Neutrophil (primary cell): ENCODE measurements at regions not wholly inside any gene's neighbourhood (a gene's known extent, or its start where the extent isn't known, plus 50 kb on each side); places are given as distances from the start of the nearest gene placed in this dataset.

Experiments used
- H3K27ac ChIP-seq: fragments of 200-600 bp; sonication (generic); 2 replicates; pipeline ENCODE4 v1.5.1; 2016; ENCODE audit warnings: mild to moderate bottlenecking, moderate library complexity
- H3K27me3 ChIP-seq: fragments of 200-600 bp; sonication (generic); 2 replicates; pipeline ENCODE4 v1.6.0; 2016; ENCODE audit warnings: mild to moderate bottlenecking
- H3K36me3 ChIP-seq: fragments of 200-600 bp; sonication (generic); 2 replicates; pipeline ENCODE4 v1.5.1; 2017
- H3K4me1 ChIP-seq, 2 experiments: fragments of 200-600 bp in 1 of 2; sonication (generic) in 1 of 2; 1 replicate in 1 of 2; 2 replicates in 1 of 2; pipeline versions ENCODE4 v1.5.1 to v1.6.1; 2013 to 2016; ENCODE audit warnings: low read depth in 1 of 2, low read length in 1 of 2, mild to moderate bottlenecking in 1 of 2, moderate library complexity in 1 of 2; ENCODE audit not compliant: control insufficient read depth in 1 of 2, insufficient read depth in 1 of 2
- H3K4me3 ChIP-seq, 2 experiments: fragments of 200-600 bp in 1 of 2; sonication (generic) in 1 of 2; 1 replicate in 1 of 2; 2 replicates in 1 of 2; pipeline ENCODE4 v1.5.1; 2013 to 2016; ENCODE audit warnings: low read depth in 1 of 2, low read length in 1 of 2, mild to moderate bottlenecking in 1 of 2, moderate library complexity in 1 of 2
- H3K9me3 ChIP-seq: fragments of 200-600 bp; sonication (generic); 2 replicates; pipeline ENCODE4 v1.5.1; 2016
- TF ChIP-seq, protein P1 (sequence below): fragments of 200-600 bp; sonication (generic); IDR thresholded peaks from 2 replicates; pipeline ENCODE4 v1.5.1; 2016; ENCODE audit warnings: antibody characterized with exemption

DNA sequence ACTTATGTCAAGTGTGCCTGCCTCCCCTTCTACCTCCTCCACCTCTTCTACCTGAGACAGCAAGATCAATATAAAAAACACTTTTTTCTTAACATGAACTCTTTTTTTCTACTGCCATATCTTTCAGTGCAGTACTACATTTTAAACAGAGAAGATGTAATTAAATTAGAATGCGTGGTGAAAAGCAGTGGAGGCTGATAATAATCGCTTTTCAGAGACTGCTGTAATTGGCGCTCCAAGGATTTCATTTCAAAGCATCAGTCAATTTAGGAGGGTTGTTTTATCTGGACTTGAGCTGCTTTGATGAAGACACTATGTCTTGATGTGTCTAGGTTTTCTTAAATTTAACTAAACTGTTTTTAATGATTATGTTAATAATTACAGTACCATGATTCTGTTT lies 85.3 kb upstream of the CRBN start:
- Histone ChIP-seq H3K36me3 (no peaks in the 10 kb centered on the region), H3K4me3 (no peak overlapping the region), H3K27ac (no peak overlapping the region), H3K27me3 (no peaks in the 10 kb centered on the region), H3K9me3 (no peaks in the 10 kb centered on the region), H3K4me1 (no peaks in the 10 kb centered on the region)
- TF ChIP-seq, protein P1, sequence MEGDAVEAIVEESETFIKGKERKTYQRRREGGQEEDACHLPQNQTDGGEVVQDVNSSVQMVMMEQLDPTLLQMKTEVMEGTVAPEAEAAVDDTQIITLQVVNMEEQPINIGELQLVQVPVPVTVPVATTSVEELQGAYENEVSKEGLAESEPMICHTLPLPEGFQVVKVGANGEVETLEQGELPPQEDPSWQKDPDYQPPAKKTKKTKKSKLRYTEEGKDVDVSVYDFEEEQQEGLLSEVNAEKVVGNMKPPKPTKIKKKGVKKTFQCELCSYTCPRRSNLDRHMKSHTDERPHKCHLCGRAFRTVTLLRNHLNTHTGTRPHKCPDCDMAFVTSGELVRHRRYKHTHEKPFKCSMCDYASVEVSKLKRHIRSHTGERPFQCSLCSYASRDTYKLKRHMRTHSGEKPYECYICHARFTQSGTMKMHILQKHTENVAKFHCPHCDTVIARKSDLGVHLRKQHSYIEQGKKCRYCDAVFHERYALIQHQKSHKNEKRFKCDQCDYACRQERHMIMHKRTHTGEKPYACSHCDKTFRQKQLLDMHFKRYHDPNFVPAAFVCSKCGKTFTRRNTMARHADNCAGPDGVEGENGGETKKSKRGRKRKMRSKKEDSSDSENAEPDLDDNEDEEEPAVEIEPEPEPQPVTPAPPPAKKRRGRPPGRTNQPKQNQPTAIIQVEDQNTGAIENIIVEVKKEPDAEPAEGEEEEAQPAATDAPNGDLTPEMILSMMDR, result no peak

DNA sequence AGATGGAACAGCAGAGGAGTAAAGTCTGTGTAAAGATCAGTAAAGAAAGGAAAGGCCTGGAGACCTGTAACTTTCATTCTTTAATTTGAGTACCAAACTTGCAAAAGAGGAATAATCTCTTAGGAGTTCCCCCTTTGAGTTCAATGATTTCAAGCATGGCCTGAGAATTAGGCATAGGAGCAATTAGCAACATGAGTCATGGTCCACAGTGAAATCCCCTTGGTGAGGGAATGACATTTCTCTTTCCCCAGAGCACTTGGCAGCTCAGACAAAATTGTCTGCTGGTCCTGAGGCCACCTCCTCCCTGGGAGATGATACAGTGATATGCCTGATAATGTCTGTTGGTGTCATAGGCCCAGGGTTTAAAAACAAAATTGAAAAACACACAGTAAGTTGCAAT lies 81.4 kb upstream of the CRBN start:
- H3K27ac ChIP-seq, result no peak overlapping the region
- TF ChIP-seq, protein P1, result no peak
- H3K4me3 ChIP-seq, result no peak overlapping the region
- H3K9me3 ChIP-seq, result no peaks in the 10 kb centered on the region
- H3K27me3 ChIP-seq, result no peaks in the 10 kb centered on the region
- no peaks in the 10 kb centered on the region for H3K36me3 ChIP-seq
- H3K4me1 ChIP-seq, result no peaks in the 10 kb centered on the region

DNA sequence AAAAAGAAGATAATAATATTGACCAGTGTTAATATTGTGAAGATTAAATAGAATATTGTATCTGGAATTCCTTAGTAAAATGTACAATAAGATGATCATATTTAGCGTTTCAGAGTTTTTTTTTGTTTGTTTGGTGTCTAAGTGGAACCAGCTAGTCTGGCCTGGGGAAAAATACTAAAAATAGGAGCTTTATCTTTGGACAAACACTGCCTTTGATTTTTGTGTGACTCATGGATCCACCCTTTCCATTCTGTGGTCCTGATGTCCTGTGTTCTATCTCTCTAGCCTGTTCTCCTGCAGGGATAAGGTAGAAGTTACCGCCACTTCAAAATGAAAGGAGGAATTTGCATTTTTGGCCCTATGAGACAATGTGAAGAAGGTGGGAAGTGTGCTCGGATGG lies 79.7 kb upstream of the CRBN start:
- Histone ChIP-seq H3K9me3 (no peaks in the 10 kb centered on the region), H3K36me3 (no peaks in the 10 kb centered on the region), H3K4me1 (no peaks in the 10 kb centered on the region), H3K27ac (no peak overlapping the region), H3K4me3 (no peak overlapping the region), H3K27me3 (no peaks in the 10 kb centered on the region)
- TF ChIP-seq, protein P1, result no peak

DNA sequence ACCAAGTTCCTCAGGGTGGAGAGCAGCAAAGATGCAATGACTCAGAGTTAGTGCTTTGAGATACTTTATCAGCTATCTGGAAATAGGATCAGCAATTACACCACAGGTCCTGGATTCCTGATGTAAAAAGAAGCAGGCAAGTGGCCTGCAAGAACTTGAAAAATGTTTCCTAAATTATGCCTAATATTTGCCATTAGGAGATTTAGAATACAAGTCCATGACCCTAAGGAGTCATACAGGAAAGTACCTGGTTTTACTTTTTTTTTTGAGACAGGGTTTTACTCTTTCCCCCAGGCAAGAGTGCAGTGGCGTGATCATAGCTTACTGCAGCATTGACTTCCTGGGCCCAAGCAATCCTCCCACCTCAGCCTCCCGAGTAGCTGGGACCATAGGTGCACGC lies 78.8 kb upstream of the CRBN start:
- no peak overlapping the region for H3K4me3 ChIP-seq
- no peaks in the 10 kb centered on the region for H3K27me3 ChIP-seq
- H3K36me3 ChIP-seq, result no peaks in the 10 kb centered on the region
- no peaks in the 10 kb centered on the region for H3K4me1 ChIP-seq
- H3K27ac ChIP-seq, result no peak overlapping the region
- TF ChIP-seq, protein P1, result no peak
- no peaks in the 10 kb centered on the region for H3K9me3 ChIP-seq

DNA sequence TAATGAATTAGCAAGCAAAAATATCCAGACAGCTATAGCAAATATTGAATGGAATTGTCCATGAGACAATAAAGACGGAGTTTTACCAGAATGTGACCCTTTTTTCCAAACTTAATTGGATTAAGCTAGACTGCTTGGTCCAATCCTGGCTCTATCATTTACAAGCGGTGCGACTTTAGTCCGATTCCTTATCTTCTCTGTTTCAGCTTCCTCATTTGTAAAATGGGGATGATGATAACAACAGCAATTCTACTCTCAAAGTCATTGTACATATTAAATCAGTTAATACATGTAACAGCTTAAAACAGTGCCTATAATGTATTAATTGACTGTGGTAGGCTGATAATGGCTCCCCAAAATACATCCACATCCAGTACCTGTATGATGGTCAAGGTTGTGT lies 62.1 kb upstream of the CRBN start:
- TF ChIP-seq, protein P1, result no peak
- Histone ChIP-seq H3K4me1 (no peaks in the 10 kb centered on the region), H3K4me3 (no peak overlapping the region), H3K27me3 (no peaks in the 10 kb centered on the region), H3K36me3 (no peaks in the 10 kb centered on the region), H3K9me3 (no peaks in the 10 kb centered on the region), H3K27ac (no peak overlapping the region)

DNA sequence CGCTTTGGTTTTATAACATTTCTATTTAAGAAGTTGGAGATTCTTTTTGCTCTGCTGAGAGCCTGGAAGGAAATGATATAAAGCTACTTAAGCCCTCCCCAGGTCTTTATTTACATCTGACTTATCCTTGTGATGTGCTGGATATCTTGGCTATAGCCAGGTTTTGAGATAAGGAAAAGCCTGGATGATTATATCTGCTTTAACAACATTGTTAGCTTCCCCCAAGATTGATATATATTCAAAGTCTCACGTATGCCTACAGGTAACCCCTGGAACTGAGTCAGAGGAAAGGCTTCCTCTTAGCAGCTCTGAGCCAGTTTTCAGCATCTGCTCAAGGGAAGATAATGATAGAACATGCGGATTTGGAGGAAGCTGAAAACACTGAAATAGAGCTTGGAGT lies 61.5 kb upstream of the CRBN start:
- no peaks in the 10 kb centered on the region for H3K36me3 ChIP-seq
- H3K4me3 ChIP-seq, result no peak overlapping the region
- TF ChIP-seq, protein P1, result no peak
- no peaks in the 10 kb centered on the region for H3K4me1 ChIP-seq
- H3K27me3 ChIP-seq, result no peaks in the 10 kb centered on the region
- H3K9me3 ChIP-seq, result no peaks in the 10 kb centered on the region
- H3K27ac ChIP-seq, result no peak overlapping the region
